GM23338 (cell line): ENCODE measurements at regions not wholly inside any gene's neighbourhood (a gene's known extent, or its start where the extent isn't known, plus 50 kb on each side); places are given as distances from the start of the nearest gene placed in this dataset.

Experiments used
- ATAC-seq: fragments of 200-7000 bp; cut with Tn5 transposase; 3 replicates; pipeline ENCODE4 v1.9.1; 2020
- DNase-seq: peaks from one replicate; pipeline ENCODE4 v3.0.0-alpha.2; 2015; ENCODE audit warnings: low spot score
- H2AFZ ChIP-seq: fragments of 200-600 bp; sonication (generic); 2 replicates; pipeline ENCODE4 v1.8.0; 2016; ENCODE audit warnings: antibody characterized with exemption, mild to moderate bottlenecking, moderate library complexity
- H3F3A ChIP-seq: fragments of 200-600 bp; sonication (generic); replicated peaks from 2 replicates; pipeline ENCODE4 v1.8.0; 2017; ENCODE audit warnings: antibody characterized with exemption, mixed run types, low read depth
- H3K27ac ChIP-seq: fragments of 200-600 bp; sonication (generic); 2 replicates; pipeline ENCODE4 v1.6.1; 2016; ENCODE audit warnings: low read depth
- H3K27me3 ChIP-seq: fragments of 200-600 bp; sonication (generic); 2 replicates; pipeline ENCODE4 v1.8.0; 2016; ENCODE audit warnings: mild to moderate bottlenecking, mixed run types, moderate library complexity; ENCODE audit not compliant: insufficient read depth
- H3K36me3 ChIP-seq: fragments of 200-600 bp; sonication (generic); 2 replicates; pipeline ENCODE4 v1.8.0; 2016; ENCODE audit warnings: mild to moderate bottlenecking; ENCODE audit not compliant: insufficient read depth
- H3K4me1 ChIP-seq: fragments of 200-600 bp; sonication (generic); 2 replicates; pipeline ENCODE4 v1.8.0; 2016; ENCODE audit warnings: mild to moderate bottlenecking, moderate library complexity; ENCODE audit not compliant: insufficient read depth
- H3K4me2 ChIP-seq: fragments of 200-600 bp; sonication (generic); 2 replicates; pipeline ENCODE4 v1.7.1; 2017; ENCODE audit warnings: mixed run types
- H3K4me3 ChIP-seq: fragments of 200-600 bp; sonication (generic); 2 replicates; pipeline ENCODE4 v1.6.1; 2016; ENCODE audit warnings: mixed run types
- H3K79me2 ChIP-seq: fragments of 200-600 bp; sonication (generic); replicated peaks from 2 replicates; pipeline ENCODE4 v1.8.0; 2017; ENCODE audit warnings: mild to moderate bottlenecking; ENCODE audit not compliant: insufficient read depth
- H3K9me2 ChIP-seq: fragments of 200-600 bp; sonication (generic); 2 replicates; pipeline ENCODE4 v1.8.0; 2017; ENCODE audit not compliant: insufficient read depth
- H4K20me1 ChIP-seq: fragments of 200-600 bp; sonication (generic); replicated peaks from 2 replicates; pipeline ENCODE4 v1.8.0; 2017; ENCODE audit warnings: mild to moderate bottlenecking; ENCODE audit not compliant: insufficient read depth
- H3K27ac Mint-ChIP-seq: 2 replicates; pipeline ENCODE4 v1.8.0; 2020; ENCODE audit warnings: inconsistent platforms, mild to moderate bottlenecking, moderate library complexity, mixed read lengths
- H3K27me3 Mint-ChIP-seq: 3 replicates; pipeline ENCODE4 v1.8.0; 2022; ENCODE audit warnings: low read depth, mild to moderate bottlenecking, moderate library complexity, mixed read lengths, inconsistent platforms; ENCODE audit not compliant: insufficient read depth, poor library complexity
- H3K36me3 Mint-ChIP-seq: 3 replicates; pipeline ENCODE4 v1.8.0; 2021; ENCODE audit warnings: low read depth, mild to moderate bottlenecking, inconsistent platforms, moderate library complexity, mixed read lengths
- H3K4me1 Mint-ChIP-seq: 3 replicates; pipeline ENCODE4 v1.8.0; 2020; ENCODE audit warnings: mild to moderate bottlenecking, inconsistent platforms, mixed read lengths
- H3K4me3 Mint-ChIP-seq: 3 replicates; pipeline ENCODE4 v1.8.0; 2021; ENCODE audit warnings: moderate library complexity, mild to moderate bottlenecking, inconsistent platforms, mixed read lengths
- H3K9me3 Mint-ChIP-seq: 3 replicates; pipeline ENCODE4 v1.8.0; 2020; ENCODE audit warnings: moderate library complexity, mild to moderate bottlenecking, inconsistent platforms, mixed read lengths
- EZH2 ChIP-seq: fragments of 200-600 bp; sonication (generic); IDR thresholded peaks from one replicate; pipeline ENCODE4 v1.8.0; 2017; ENCODE audit warnings: antibody characterized with exemption, mild to moderate bottlenecking, low read depth; ENCODE audit not compliant: unreplicated experiment
- EZH2phosphoT487 ChIP-seq: fragments of 200-600 bp; sonication (generic); IDR thresholded peaks from one replicate; pipeline ENCODE4 v1.8.1; 2018; ENCODE audit warnings: antibody characterized with exemption; ENCODE audit not compliant: unreplicated experiment
- JUNB ChIP-seq: IDR thresholded peaks from one replicate; pipeline ENCODE4 v1.6.1; 2016; ENCODE audit warnings: antibody characterized with exemption; ENCODE audit not compliant: unreplicated experiment
- NANOG ChIP-seq: IDR thresholded peaks from 2 replicates; pipeline ENCODE4 v1.6.1; 2016; ENCODE audit warnings: antibody characterized with exemption, borderline replicate concordance
- STAT1 ChIP-seq: IDR thresholded peaks from one replicate; pipeline ENCODE4 v1.6.1; 2016; ENCODE audit warnings: antibody characterized with exemption; ENCODE audit not compliant: unreplicated experiment
- ZNF114 ChIP-seq: fragments of 250-450 bp; sonication (Bioruptor Pico); IDR thresholded peaks from 2 replicates; pipeline ENCODE4 v1.5.0; 2020; ENCODE audit warnings: mild to moderate bottlenecking, moderate library complexity
- TF ChIP-seq, protein P1 (sequence below): IDR thresholded peaks from 2 replicates; pipeline ENCODE4 v1.6.1; 2016; ENCODE audit warnings: antibody characterized with exemption
- TF ChIP-seq, protein P2 (sequence below): IDR thresholded peaks from one replicate; pipeline ENCODE4 v1.6.1; 2018; ENCODE audit warnings: antibody characterized with exemption; ENCODE audit not compliant: unreplicated experiment

DNA sequence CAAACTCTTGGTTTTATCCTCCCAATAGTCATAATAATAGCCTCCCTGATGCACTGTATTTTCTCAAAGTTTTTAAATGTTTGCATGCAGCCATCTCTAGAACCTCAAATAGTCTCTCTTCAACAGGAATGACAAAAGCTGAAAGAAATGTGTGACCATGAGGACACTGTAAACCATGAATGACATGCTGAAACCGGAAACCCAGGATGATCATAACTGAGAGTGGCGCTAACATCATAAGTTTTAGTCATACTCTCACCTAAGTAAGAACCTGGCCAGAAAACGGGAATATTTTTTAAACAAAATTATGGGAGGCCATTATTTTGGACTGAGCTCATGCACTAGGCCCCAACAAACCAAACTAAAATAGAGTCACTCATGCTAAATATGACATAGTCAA, 278.4 kb upstream of the STXBP5 start:
- ATAC-seq (no peak), DNase-seq (no peak)
- H3K9me3 Mint-ChIP-seq = no peaks in the 10 kb centered on the region; the same call in 2 of the 3 replicates
- TF ChIP-seq, protein P1, sequence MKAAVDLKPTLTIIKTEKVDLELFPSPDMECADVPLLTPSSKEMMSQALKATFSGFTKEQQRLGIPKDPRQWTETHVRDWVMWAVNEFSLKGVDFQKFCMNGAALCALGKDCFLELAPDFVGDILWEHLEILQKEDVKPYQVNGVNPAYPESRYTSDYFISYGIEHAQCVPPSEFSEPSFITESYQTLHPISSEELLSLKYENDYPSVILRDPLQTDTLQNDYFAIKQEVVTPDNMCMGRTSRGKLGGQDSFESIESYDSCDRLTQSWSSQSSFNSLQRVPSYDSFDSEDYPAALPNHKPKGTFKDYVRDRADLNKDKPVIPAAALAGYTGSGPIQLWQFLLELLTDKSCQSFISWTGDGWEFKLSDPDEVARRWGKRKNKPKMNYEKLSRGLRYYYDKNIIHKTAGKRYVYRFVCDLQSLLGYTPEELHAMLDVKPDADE = no peak
- TF ChIP-seq NANOG = no peak
- Histone ChIP-seq H3K9me2 (peaks cover 7% of the 10 kb centered on the region; the same call in 1 of the 2 replicates), H3K4me2 (no peak overlapping the region), H3K27ac (no peak overlapping the region), H3K79me2 (no peaks in the 10 kb centered on the region), H3F3A (no peaks in the 10 kb centered on the region), H3K27me3 (no peaks in the 10 kb centered on the region), H3K4me3 (no peak overlapping the region), H3K36me3 (no peaks in the 10 kb centered on the region), H4K20me1 (no peaks in the 10 kb centered on the region), H2AFZ (no peak overlapping the region), H3K4me1 (no peaks in the 10 kb centered on the region)
- H3K36me3 Mint-ChIP-seq = no peaks in the 10 kb centered on the region; the same call in 2 of the 3 replicates
- no peaks in the 10 kb centered on the region for H3K4me1 Mint-ChIP-seq
- H3K27ac Mint-ChIP-seq = no peak overlapping the region; the same call in 1 of the 2 replicates
- H3K27me3 Mint-ChIP-seq = peaks cover 1% of the 10 kb centered on the region
- no peak overlapping the region for H3K4me3 Mint-ChIP-seq

DNA sequence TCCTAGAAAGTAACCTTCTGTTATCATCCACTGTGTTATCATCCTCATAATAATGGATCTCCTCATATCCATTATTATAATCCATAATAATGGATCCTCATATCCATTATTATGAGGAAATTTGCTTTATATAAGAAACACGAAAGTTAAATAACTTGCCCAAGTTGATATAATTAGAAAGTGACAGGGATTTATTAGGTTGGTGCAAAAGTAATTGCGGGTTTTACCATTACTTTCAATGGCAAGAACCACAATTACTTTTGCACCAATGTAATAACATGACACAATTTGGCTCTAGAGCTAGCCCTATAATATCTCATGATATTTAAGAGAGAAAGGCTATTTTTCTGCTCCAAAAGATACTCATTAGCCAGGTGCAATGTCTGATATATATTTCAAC, 275.7 kb upstream of the STXBP5 start:
- no peaks in the 10 kb centered on the region for H3K79me2 ChIP-seq
- no peaks in the 10 kb centered on the region; the same call in 2 of the 3 replicates for H3K36me3 Mint-ChIP-seq
- peaks cover 10% of the 10 kb centered on the region; the same call in 1 of the 2 replicates for H3K9me2 ChIP-seq
- no peaks in the 10 kb centered on the region for H4K20me1 ChIP-seq
- H3K4me3 ChIP-seq = no peak overlapping the region
- no peak overlapping the region for H3K4me2 ChIP-seq
- TF ChIP-seq JUNB = no peak
- no peak for TF ChIP-seq EZH2
- TF ChIP-seq ZNF114 (CRISPR knock-in tag) = no peak
- TF ChIP-seq STAT1 = no peak
- TF ChIP-seq EZH2phosphoT487 = no peak
- TF ChIP-seq, protein P2, sequence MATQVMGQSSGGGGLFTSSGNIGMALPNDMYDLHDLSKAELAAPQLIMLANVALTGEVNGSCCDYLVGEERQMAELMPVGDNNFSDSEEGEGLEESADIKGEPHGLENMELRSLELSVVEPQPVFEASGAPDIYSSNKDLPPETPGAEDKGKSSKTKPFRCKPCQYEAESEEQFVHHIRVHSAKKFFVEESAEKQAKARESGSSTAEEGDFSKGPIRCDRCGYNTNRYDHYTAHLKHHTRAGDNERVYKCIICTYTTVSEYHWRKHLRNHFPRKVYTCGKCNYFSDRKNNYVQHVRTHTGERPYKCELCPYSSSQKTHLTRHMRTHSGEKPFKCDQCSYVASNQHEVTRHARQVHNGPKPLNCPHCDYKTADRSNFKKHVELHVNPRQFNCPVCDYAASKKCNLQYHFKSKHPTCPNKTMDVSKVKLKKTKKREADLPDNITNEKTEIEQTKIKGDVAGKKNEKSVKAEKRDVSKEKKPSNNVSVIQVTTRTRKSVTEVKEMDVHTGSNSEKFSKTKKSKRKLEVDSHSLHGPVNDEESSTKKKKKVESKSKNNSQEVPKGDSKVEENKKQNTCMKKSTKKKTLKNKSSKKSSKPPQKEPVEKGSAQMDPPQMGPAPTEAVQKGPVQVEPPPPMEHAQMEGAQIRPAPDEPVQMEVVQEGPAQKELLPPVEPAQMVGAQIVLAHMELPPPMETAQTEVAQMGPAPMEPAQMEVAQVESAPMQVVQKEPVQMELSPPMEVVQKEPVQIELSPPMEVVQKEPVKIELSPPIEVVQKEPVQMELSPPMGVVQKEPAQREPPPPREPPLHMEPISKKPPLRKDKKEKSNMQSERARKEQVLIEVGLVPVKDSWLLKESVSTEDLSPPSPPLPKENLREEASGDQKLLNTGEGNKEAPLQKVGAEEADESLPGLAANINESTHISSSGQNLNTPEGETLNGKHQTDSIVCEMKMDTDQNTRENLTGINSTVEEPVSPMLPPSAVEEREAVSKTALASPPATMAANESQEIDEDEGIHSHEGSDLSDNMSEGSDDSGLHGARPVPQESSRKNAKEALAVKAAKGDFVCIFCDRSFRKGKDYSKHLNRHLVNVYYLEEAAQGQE = no peak
- H3K4me1 Mint-ChIP-seq = no peaks in the 10 kb centered on the region
- no peaks in the 10 kb centered on the region for H3K27me3 ChIP-seq
- no peaks in the 10 kb centered on the region for H3F3A ChIP-seq
- no peaks in the 10 kb centered on the region for H3K27me3 Mint-ChIP-seq
- H2AFZ ChIP-seq = no peak overlapping the region
- H3K4me1 ChIP-seq = no peaks in the 10 kb centered on the region
- no peaks in the 10 kb centered on the region for H3K36me3 ChIP-seq
- H3K9me3 Mint-ChIP-seq = no peaks in the 10 kb centered on the region
- ATAC-seq = no peak
- H3K4me3 Mint-ChIP-seq = no peak overlapping the region
- no peak overlapping the region for H3K27ac Mint-ChIP-seq
- no peak overlapping the region for H3K27ac ChIP-seq
- DNase-seq = no peak
